Glomerular endothelial cell (primary cell): ENCODE measurements at regions not wholly inside any gene's neighbourhood (a gene's known extent, or its start where the extent isn't known, plus 50 kb on each side); places are given as distances from the start of the nearest gene placed in this dataset.

Experiments used
- DNase-seq: peaks from one replicate; pipeline ENCODE4 v3.0.0-alpha.2; 2011; ENCODE audit warnings: low read depth, low spot score; ENCODE audit errors: extremely low read depth

- no peak for DNase-seq
Measured at GRCh38 chr13:44207476-44207875, 166.1 kb upstream of the SERP2 start.

GRCh38 chr13:44210525-44210924, 163.1 kb upstream of the SERP2 start:
- no peak for DNase-seq

GRCh38 chr13:44211286-44211685, 162.3 kb upstream of the SERP2 start:
- no peak for DNase-seq

- no peak for DNase-seq
Measured at GRCh38 chr13:44211704-44212346, 161.8 kb upstream of the SERP2 start.

- no peak for DNase-seq
Measured at GRCh38 chr13:44212633-44213396, 160.8 kb upstream of the SERP2 start.

GRCh38 chr13:44218501-44219240, 155.0 kb upstream of the SERP2 start:
- DNase-seq = no peak

GRCh38 chr13:44219577-44220548, 153.8 kb upstream of the SERP2 start:
- no peak for DNase-seq

GRCh38 chr13:44220948-44221347, 152.7 kb upstream of the SERP2 start:
- DNase-seq = no peak

GRCh38 chr13:44221657-44222056, 152.0 kb upstream of the SERP2 start:
- no peak for DNase-seq

GRCh38 chr13:44223770-44224444, 149.7 kb upstream of the SERP2 start:
- DNase-seq = no peak

- no peak for DNase-seq
Measured at GRCh38 chr13:44224450-44225149, 149.0 kb upstream of the SERP2 start.

- DNase-seq = no peak
Measured at GRCh38 chr13:44229371-44230030, 144.1 kb upstream of the SERP2 start.

- DNase-seq = no peak
Measured at GRCh38 chr13:44230071-44230470, 143.6 kb upstream of the SERP2 start.

- no peak for DNase-seq
Measured at GRCh38 chr13:44230736-44231135, 142.9 kb upstream of the SERP2 start.

GRCh38 chr13:44231786-44232516, 141.7 kb upstream of the SERP2 start:
- no peak for DNase-seq

- DNase-seq = no peak
Measured at GRCh38 chr13:44232774-44233173, 140.8 kb upstream of the SERP2 start.

GRCh38 chr13:44234566-44234965, 139.1 kb upstream of the SERP2 start:
- no peak for DNase-seq

- no peak for DNase-seq
Measured at GRCh38 chr13:44236370-44236769, 137.3 kb upstream of the SERP2 start.
